Mucosa of rectum (tissue), 2 donors: ENCODE measurements at regions not wholly inside any gene's neighbourhood (a gene's known extent, or its start where the extent isn't known, plus 50 kb on each side); places are given as distances from the start of the nearest gene placed in this dataset.
"Not testable (repeated sequence)": the region's sequence is repeated elsewhere in the genome, so short reads cannot be mapped to it uniquely, and the experiment has no call there.

Source experiments
- H3K27ac ChIP-seq, 2 donors: one replicate each; pipeline ENCODE4 v1.7.0; 2013; ENCODE audit warnings: inconsistent platforms in 2 of 2, low read depth in 2 of 2, low read length in 2 of 2
- H3K27me3 ChIP-seq, 2 donors: one replicate each; pipeline ENCODE4 v1.7.0; 2013; ENCODE audit warnings: low read length in 2 of 2; ENCODE audit not compliant: control insufficient read depth in 2 of 2, insufficient read depth in 2 of 2
- H3K36me3 ChIP-seq, 2 donors: one replicate each; pipeline ENCODE4 v1.7.0; 2013; ENCODE audit warnings: low read length in 2 of 2; ENCODE audit not compliant: control insufficient read depth in 2 of 2, insufficient read depth in 2 of 2
- H3K4me1 ChIP-seq, 2 donors: one replicate each; pipeline ENCODE4 v1.7.0; 2013; ENCODE audit warnings: low read length in 2 of 2, mild to moderate bottlenecking in 1 of 2; ENCODE audit not compliant: control insufficient read depth in 2 of 2, insufficient read depth in 2 of 2
- H3K4me3 ChIP-seq, 2 donors: one replicate each; pipeline ENCODE4 v1.7.0; 2013; ENCODE audit warnings: low read length in 2 of 2
- H3K9ac ChIP-seq, 2 donors: one replicate each; pipeline ENCODE4 v1.7.0; 2013; ENCODE audit warnings: low read length in 2 of 2, low read depth in 1 of 2, mild to moderate bottlenecking in 1 of 2
- H3K9me3 ChIP-seq, 2 donors: one replicate each; pipeline ENCODE4 v1.7.0; 2013; ENCODE audit warnings: low read length in 2 of 2; ENCODE audit not compliant: control insufficient read depth in 2 of 2
- donor health status: healthy.
- donor health status: Normal muscosa, but diverticular disease.

DNA sequence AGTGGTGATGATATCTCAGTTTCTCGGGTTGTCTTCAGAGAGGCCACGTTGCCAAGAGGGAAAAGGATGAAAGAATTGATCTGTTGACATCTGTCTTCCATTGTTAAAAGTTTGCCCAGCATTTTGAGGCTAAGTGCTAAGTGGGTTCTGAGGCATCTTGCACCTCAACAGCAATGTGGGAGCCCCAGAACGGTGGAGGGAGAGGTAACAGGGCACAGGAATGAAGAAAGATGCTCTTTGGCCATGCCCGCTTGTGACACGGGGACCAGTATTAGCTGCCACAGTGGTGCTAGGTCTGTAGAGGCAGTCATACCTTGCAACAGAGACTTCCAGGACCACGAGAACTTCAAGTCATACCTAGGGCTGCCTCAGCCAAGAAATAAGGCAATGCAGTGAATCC, 106.6 kb upstream of the NUPR2 start:
- Histone ChIP-seq H3K27ac (no peak overlapping the region), H3K9ac (no peak overlapping the region), H3K27me3 (no peaks in the 10 kb centered on the region), H3K4me1 (no peaks in the 10 kb centered on the region), H3K36me3 (no peaks in the 10 kb centered on the region), H3K9me3 (peaks cover 0 to 2% of the 10 kb centered on the region in 2 donors), H3K4me3 (no peak overlapping the region)

DNA sequence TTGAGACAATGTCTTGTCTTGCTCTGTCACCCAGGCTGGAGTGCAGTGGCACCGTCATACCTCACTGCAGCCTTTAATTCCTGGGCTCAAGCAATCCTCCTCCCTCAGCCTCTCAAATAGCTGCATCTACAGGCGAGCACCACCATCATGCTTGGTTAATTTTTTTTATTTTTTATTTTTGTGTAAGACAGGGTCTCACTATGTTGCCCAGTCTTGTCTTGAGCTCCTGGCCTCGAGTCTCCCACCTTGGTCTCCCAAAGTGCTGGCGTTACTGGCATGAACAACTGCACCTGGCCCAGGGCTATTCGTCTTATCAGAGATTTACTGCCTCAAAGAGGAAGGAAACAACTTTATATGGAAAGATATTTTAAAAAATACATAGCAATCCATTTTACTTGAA, 102.8 kb upstream of the NUPR2 start:
- H3K9me3 ChIP-seq: peaks cover 2 to 4% of the 10 kb centered on the region in 2 donors
- H3K27ac ChIP-seq: no peak overlapping the region
- H3K36me3 ChIP-seq: no peaks in the 10 kb centered on the region
- no peaks in the 10 kb centered on the region for H3K4me1 ChIP-seq
- H3K9ac ChIP-seq: no peak overlapping the region
- no peaks in the 10 kb centered on the region for H3K27me3 ChIP-seq
- H3K4me3 ChIP-seq: no peak overlapping the region

DNA sequence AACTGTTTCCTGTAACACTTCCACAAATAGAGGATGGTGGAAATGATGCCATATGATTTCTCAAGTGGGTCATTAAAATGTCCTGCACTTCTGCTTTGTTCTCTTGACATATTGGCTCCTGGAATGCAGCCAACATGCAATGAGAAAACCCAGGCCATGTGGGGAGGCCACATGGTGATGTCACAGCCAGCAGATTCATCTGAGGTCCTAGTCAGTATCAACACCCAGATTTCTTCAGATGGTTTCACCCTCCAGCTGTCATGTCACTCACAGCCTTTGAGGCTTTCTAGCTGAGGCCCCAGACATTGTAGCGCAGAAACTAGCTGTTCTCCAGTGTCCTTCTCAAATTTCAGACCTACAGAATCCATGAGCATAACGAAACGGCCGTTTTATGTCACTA, 102.3 kb upstream of the NUPR2 start:
- no peaks in the 10 kb centered on the region for H3K36me3 ChIP-seq
- no peak overlapping the region for H3K27ac ChIP-seq
- H3K4me1 ChIP-seq: no peaks in the 10 kb centered on the region
- H3K9ac ChIP-seq: no peak overlapping the region
- H3K27me3 ChIP-seq: no peaks in the 10 kb centered on the region
- H3K9me3 ChIP-seq: peaks cover 2 to 4% of the 10 kb centered on the region in 2 donors
- no peak overlapping the region for H3K4me3 ChIP-seq

DNA sequence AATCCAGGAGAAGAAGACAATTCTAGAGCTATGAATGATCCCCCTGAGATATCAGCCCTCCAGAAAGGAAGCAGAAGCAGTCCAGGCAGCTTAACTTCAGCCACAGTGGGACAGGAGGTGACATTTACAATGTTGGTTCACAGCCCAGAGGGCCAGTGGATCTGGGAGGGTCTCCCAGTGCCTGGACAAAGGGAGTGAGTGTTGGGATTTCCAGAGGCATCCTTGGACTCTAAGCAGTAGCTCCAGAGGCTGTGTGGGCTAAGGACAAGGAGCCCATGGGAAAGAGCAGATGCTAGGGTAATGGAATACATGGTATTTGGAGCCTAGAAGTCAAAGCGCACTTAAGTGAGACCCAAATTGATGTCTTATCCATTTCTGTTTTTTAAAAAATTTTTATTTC, 97.4 kb upstream of the NUPR2 start:
- Histone ChIP-seq H3K27ac (no peak overlapping the region), H3K36me3 (no peaks in the 10 kb centered on the region), H3K9me3 (peaks cover 3 to 4% of the 10 kb centered on the region in 2 donors), H3K9ac (no peak overlapping the region), H3K4me1 (no peaks in the 10 kb centered on the region), H3K4me3 (no peak overlapping the region), H3K27me3 (no peaks in the 10 kb centered on the region)

DNA sequence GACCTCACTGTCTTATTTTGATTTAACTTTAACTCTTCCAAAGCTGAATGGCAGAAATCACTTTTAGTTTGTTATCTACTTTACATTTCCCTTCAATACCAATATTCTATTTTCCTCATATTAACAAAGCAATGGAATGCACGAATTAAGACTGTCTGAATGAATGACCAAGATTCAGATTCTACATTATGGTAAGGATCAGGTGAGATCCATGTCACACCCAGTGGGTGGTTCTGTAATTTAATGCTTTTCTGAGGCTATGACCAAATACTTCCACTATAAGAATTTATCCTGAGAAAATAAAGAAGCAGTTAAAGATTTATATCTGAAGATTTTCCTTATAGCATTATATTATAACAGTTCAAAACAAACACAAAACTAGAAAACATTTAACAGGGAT, 90.2 kb upstream of the NUPR2 start:
- Histone ChIP-seq H3K27ac (no peak overlapping the region), H3K27me3 (no peaks in the 10 kb centered on the region), H3K36me3 (no peaks in the 10 kb centered on the region), H3K4me1 (no peaks in the 10 kb centered on the region), H3K9me3 (peaks cover 0 to 2% of the 10 kb centered on the region in 2 donors), H3K4me3 (no peak overlapping the region), H3K9ac (no peak overlapping the region)

DNA sequence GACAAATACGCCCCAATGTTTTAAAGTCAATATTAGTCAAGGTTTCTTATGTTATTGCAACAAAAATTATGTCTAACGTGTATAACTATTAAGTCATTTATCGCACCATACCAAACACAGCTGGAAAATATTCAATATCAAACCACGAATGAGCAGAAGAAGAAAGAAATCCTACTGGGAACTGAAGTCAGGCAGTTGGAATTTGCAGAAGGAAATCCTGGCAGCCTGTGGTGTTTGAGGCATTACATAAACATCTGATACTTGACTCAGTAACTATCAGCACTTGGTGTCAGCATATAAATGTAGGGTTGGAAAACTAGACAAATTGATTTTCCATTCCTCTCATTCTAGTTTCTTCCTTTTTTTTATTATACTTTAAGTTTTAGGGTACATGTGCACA, 83.4 kb upstream of the NUPR2 start:
- H3K27me3 ChIP-seq: no peaks in the 10 kb centered on the region
- no peaks in the 10 kb centered on the region for H3K4me1 ChIP-seq
- no peak overlapping the region for H3K4me3 ChIP-seq
- H3K27ac ChIP-seq: no peak overlapping the region
- no peak overlapping the region for H3K9ac ChIP-seq
- H3K36me3 ChIP-seq: no peaks in the 10 kb centered on the region
- H3K9me3 ChIP-seq: no peaks in the 10 kb centered on the region

DNA sequence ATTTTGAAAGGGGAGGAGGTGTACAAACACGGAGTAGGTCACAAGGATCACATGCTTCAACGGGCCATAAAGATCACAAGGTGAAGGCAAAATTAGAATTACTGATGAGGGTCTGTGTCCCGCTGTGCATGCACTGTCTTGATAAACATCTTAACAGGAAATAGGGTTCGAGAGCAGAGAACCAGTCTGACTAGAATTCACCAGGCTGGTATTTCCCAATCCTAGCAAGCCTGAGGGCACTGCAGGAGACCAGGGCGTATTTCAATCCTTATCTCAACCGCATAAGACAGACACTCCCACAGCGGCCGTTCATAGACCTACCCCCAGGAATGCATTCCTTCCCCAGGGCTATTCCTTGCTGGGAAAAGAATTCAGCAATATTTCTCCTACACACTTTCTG, 80.0 kb upstream of the NUPR2 start:
- not testable (repeated sequence) for H3K4me1 ChIP-seq, H3K4me3 ChIP-seq, H3K27ac ChIP-seq, H3K27me3 ChIP-seq, H3K9ac ChIP-seq, H3K9me3 ChIP-seq, H3K36me3 ChIP-seq

DNA sequence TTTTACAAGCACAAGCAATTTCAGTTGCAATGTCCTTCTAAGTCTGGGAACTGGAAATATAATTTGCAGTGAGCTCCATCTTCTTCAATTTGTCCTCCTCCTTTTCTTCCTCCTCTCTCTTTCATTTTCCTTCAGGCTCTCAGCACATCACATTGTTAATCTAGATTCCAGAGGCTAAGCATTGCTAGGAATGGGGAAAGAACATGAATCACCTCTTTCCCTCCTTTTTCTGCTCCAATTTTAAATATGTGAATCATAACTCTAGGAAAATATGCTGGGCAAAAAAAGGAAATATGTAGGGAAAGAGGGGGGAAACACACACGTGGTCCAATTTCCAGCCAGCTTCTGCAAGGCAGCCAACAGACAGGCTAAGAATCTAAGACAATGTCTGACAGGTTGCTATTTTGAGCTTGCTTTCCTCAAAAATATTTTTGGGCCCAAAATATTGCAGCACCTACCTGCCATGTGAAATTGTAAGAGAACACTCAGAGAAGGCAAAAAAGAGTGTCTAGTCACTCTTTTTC, 72.7 kb upstream of the NUPR2 start:
- H3K27ac ChIP-seq: no peak overlapping the region
- no peaks in the 10 kb centered on the region for H3K9me3 ChIP-seq
- no peak overlapping the region for H3K9ac ChIP-seq
- H3K36me3 ChIP-seq: no peaks in the 10 kb centered on the region
- H3K27me3 ChIP-seq: no peaks in the 10 kb centered on the region
- no peak overlapping the region for H3K4me3 ChIP-seq
- no peaks in the 10 kb centered on the region for H3K4me1 ChIP-seq

DNA sequence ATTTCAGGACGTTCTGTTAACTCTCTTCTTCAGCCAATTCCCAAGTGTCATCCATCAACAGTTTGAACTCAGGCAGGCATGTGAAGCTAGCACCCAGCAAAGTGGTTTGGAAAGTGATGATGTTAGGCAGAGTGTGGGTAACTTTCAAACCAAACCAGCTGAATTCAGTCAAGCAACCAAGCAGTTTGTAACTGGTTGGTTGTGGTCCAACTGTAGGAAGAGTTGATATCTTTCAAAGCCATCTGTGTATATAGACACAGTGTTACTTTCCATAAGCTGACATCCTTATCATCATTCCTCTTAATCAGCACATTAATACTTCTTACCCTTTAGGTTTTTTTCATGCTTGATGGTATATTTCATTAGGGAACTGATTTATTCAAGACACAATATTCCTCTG, 72.2 kb upstream of the NUPR2 start:
- no peaks in the 10 kb centered on the region for H3K9me3 ChIP-seq
- H3K36me3 ChIP-seq: no peaks in the 10 kb centered on the region
- no peak overlapping the region for H3K27ac ChIP-seq
- H3K27me3 ChIP-seq: no peaks in the 10 kb centered on the region
- no peak overlapping the region for H3K9ac ChIP-seq
- no peak overlapping the region for H3K4me3 ChIP-seq
- H3K4me1 ChIP-seq: no peaks in the 10 kb centered on the region

DNA sequence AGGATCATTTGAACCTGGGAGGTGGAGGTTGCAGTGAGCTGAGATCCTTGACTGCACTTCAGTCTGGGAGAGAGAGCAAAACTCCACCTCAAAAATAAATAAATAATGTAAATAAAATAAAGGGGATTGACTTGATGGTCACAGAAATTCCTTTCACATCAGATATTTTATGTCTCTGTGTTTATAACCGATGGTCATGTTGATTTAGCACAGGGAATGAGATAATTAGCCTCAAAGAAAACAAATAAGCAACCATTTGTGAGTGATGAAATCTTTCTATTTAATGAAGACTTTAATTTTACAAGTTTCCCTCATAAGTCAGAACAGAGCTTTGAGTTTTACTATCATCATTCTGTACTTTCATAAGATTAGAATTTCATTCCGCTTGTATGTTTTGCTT, 64.8 kb upstream of the NUPR2 start:
- no peak overlapping the region for H3K4me3 ChIP-seq
- no peaks in the 10 kb centered on the region for H3K27me3 ChIP-seq
- H3K9me3 ChIP-seq: no peaks in the 10 kb centered on the region
- no peaks in the 10 kb centered on the region for H3K4me1 ChIP-seq
- no peak overlapping the region for H3K27ac ChIP-seq
- H3K9ac ChIP-seq: no peak overlapping the region
- no peaks in the 10 kb centered on the region for H3K36me3 ChIP-seq

DNA sequence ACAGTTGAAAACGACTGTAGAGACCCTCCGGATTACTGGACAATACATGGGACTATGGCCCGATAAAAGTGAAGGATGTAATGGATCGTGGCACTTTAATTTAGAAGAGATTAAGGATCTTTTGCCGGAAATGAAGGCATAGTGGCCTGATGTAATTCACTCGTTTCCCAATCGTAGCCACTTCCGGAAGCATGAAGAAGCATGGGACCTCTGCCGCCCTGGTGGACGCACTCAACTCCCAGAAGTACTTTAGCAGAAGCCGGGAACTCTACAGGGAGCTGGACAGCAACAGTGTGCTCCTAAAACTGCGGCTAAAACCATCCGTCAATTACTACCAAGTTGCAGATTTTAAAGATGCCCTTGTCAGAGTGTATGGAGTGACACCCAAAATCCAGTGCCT, 59.6 kb upstream of the NUPR2 start:
- H3K27ac ChIP-seq: no peak overlapping the region
- no peaks in the 10 kb centered on the region for H3K36me3 ChIP-seq
- no peaks in the 10 kb centered on the region for H3K27me3 ChIP-seq
- peaks cover 0 to 2% of the 10 kb centered on the region in 2 donors for H3K9me3 ChIP-seq
- H3K4me3 ChIP-seq: peak overlapping the region; percentile 20 to 35
- no peak overlapping the region for H3K9ac ChIP-seq
- no peaks in the 10 kb centered on the region for H3K4me1 ChIP-seq
